Fibroblast of skin of left quadriceps (primary cell): ENCODE measurements at regions not wholly inside any gene's neighbourhood (a gene's known extent, or its start where the extent isn't known, plus 50 kb on each side); places are given as distances from the start of the nearest gene placed in this dataset.
"Not testable (repeated sequence)": the region's sequence is repeated elsewhere in the genome, so short reads cannot be mapped to it uniquely, and the experiment has no call there.

Experiments used
- DNase-seq, 2 experiments: peaks; one replicate each; pipeline ENCODE4 v3.0.0-alpha.2; 2013; ENCODE audit warnings: low read depth in 2 of 2

- no peak for DNase-seq
Observed at GRCh38 chr16:87048730-87049115, 268.5 kb downstream of the C16orf95 start.

- DNase-seq = not testable (repeated sequence)
Observed at GRCh38 chr16:87049216-87049615, 268.0 kb downstream of the C16orf95 start.

GRCh38 chr16:87050142-87050541, 267.1 kb downstream of the C16orf95 start:
- no peak for DNase-seq

- no peak for DNase-seq
Observed at GRCh38 chr16:87051526-87052320, 265.5 kb downstream of the C16orf95 start.

GRCh38 chr16:87052506-87052905, 264.7 kb downstream of the C16orf95 start:
- DNase-seq = no peak

GRCh38 chr16:87053016-87053982, 263.9 kb downstream of the C16orf95 start:
- DNase-seq = no peak

- no peak for DNase-seq
Observed at GRCh38 chr16:87054154-87054553, 263.0 kb downstream of the C16orf95 start.

GRCh38 chr16:87054856-87055255, 262.3 kb downstream of the C16orf95 start:
- DNase-seq = no peak

GRCh38 chr16:87056083-87056482, 261.1 kb downstream of the C16orf95 start:
- DNase-seq = no peak

- no peak for DNase-seq
Observed at GRCh38 chr16:87056551-87056950, 260.6 kb downstream of the C16orf95 start.

- DNase-seq = no peak
Observed at GRCh38 chr16:87057211-87057881, 259.8 kb downstream of the C16orf95 start.

- DNase-seq = no peak
Observed at GRCh38 chr16:87057951-87058560, 259.1 kb downstream of the C16orf95 start.

GRCh38 chr16:87058728-87059250, 258.4 kb downstream of the C16orf95 start:
- no peak for DNase-seq

GRCh38 chr16:87060034-87060986, 256.9 kb downstream of the C16orf95 start:
- DNase-seq = peak; percentile 26 to 28

GRCh38 chr16:87061243-87061920, 255.8 kb downstream of the C16orf95 start:
- no peak for DNase-seq

- DNase-seq = peak; percentile 36 to 47
Observed at GRCh38 chr16:87062569-87063442, 254.4 kb downstream of the C16orf95 start.

- no peak for DNase-seq
Observed at GRCh38 chr16:87063543-87063942, 253.6 kb downstream of the C16orf95 start.

GRCh38 chr16:87064731-87065445, 252.3 kb downstream of the C16orf95 start:
- no peak for DNase-seq
